Hematopoietic multipotent progenitor cell (in vitro differentiated cells): ENCODE measurements at regions not wholly inside any gene's neighbourhood (a gene's known extent, or its start where the extent isn't known, plus 50 kb on each side); places are given as distances from the start of the nearest gene placed in this dataset.
"Not testable (repeated sequence)": the region's sequence is repeated elsewhere in the genome, so short reads cannot be mapped to it uniquely, and the experiment has no call there.

Source experiments
- DNase-seq, 3 donors: peaks; one replicate each; pipeline ENCODE4 v3.0.0-alpha.2; 2011 to 2015; ENCODE audit warnings: low read depth in 2 of 3, low spot score in 2 of 3

DNA sequence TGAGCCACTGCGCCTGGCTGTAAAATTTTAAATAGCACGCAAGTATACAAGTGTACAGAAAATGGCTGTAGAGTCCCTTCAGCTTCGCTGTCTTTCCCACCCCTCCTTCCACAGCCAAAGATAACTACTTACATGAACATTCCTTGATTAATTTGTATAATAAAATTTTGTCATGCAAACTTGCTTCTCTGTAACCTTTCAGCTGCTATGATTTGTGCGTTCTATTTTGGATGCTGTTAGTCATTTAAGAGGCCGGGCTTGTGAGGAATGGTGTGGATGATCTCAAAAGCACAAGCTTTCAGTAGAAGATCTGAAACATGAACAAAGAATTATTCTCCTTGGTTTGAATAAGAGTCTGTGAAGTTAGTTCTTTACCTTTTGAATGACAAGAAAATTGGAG, 115.0 kb upstream of the TLE1 start:
- DNase-seq = no peak

DNA sequence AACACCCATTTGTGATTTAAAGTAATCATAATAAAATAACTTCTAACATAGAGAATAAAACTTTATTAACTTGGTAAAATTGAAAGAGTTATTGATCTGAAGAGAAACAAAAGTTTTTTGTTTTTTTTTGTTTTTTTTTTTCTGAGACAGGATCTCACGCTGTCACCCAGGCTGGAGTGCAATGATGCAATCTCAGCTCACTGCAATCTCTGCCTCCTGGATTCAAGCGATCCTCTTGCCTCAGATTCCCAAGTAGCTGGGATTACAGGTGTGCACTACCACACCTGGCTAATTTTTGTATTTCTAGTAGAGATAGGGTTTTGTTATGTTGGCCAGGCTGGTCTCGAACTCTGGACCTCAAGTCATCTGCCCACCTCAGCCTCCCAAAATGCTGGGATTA, 116.5 kb upstream of the SPATA31D4 start:
- not testable (repeated sequence) for DNase-seq

GRCh38 chr9:81814401-81814793, 113.8 kb upstream of the SPATA31D4 start:
- DNase-seq = no peak

DNA sequence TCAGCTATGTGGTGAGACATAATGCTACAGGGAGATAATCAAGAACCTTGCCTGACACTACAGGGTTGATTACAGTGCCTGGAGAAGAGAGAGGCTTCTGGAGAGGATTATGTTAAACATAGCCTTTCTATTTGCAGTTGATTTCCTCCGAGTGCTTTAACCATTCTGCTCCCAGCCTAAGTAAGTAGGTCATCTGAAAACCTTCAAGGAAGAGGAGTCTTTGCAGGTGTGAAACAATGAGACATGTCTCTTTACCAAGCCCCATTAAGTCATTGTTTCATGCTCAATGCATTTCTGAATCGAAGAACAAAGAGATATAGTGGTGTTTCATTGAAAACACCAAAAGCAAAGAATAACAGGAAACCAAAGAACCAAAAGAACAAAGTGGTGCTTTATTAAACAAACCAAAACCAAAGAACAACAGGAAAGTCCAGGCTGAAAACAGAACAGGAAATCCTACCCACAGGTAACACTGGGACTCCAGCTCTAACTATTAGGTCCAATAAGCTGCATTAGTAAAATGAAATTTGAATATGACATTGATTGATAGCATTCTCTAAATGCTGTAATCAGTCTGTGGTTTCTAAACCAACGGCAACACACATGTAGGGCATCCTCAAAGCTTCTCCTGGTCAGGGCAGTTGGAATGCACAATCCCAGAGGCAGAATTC, 113.3 kb upstream of the SPATA31D4 start:
- DNase-seq = no peak

DNA sequence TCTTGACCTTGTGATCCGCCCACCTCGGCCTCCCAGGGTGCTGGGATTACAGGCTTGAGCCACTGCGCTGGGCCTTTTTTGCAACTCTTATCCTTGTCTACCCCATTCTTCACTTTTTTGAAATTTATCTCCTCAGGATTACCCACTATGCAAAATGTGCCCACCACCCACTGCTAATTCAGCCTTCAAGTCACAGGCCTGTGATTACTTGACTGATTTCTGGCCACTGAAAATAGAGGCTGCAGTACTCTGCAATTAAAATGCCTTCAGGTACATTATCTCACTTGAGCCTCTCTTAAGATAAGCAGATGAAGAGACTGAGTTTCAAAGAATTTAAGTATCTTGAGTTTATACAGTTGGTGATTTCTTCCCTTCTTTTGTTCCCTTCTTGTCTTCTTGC, 112.4 kb upstream of the SPATA31D4 start:
- DNase-seq = no peak

DNA sequence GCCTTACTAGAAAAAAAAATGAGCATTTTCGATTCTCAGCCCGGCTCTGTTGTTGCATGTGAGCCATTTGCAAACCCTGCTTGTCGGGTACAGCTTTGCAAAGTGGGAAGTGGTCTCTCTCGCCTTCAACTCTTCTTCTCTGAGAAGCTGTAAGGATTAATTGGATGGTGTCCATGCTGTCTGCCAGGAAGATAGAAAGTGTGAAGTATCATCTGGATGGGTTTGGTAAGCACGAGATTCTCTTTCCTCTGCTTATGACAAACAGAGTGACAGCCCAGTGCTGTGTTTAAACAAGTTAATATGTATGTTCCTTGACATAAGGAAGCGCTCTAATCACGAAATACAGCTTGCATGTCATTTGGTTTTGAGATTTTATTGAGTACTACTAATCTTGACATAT, 109.1 kb upstream of the SPATA31D4 start:
- no peak for DNase-seq

- no peak for DNase-seq
Observed at GRCh38 chr9:81819859-81820546, 108.2 kb upstream of the SPATA31D4 start.

DNA sequence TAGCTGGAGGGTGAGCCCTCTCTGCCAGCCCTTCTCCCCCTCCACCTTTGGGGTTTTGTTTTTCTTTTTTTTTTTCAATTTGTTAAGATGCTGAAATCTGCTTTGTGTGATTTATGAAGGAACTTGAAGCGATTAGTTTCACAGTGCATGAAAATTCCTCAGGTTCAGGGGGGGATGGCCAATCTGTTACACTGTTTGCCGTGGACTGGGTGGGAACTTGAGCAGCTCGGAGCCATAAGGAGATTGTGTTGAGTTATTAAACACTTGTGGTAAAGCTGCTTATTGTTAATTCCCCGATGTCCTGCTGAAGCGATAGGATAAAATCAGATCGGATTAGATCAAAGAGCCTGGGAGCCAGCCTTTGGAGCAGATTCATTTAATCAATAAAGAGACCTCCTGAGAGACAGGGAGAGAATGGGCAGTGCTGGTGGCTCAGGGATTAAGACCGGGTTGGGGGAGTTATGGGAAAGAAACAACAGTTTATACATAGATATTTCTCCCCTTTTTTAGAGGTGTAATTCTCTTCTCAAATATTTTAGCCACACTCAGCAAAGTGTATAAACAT, 105.8 kb upstream of the SPATA31D4 start:
- no peak for DNase-seq

DNA sequence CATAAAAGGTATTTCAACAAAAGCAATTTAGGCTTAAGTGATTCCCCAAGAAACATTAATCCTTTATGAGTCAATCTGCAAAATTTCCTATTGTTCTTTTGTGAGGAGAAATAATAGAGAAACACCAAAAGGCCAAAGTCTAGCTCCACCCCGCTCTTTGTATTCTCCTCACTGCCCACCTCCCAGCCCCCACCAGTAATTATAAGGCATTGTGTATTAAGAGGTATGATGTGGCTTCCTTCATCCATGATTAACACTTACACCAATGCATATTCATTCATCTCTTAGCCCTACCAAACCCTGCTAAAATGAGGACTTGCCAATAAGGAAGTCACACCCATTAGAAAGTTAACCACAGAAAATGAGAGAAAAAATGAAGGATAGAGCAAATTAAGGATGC, 105.3 kb upstream of the SPATA31D4 start:
- DNase-seq = no peak

DNA sequence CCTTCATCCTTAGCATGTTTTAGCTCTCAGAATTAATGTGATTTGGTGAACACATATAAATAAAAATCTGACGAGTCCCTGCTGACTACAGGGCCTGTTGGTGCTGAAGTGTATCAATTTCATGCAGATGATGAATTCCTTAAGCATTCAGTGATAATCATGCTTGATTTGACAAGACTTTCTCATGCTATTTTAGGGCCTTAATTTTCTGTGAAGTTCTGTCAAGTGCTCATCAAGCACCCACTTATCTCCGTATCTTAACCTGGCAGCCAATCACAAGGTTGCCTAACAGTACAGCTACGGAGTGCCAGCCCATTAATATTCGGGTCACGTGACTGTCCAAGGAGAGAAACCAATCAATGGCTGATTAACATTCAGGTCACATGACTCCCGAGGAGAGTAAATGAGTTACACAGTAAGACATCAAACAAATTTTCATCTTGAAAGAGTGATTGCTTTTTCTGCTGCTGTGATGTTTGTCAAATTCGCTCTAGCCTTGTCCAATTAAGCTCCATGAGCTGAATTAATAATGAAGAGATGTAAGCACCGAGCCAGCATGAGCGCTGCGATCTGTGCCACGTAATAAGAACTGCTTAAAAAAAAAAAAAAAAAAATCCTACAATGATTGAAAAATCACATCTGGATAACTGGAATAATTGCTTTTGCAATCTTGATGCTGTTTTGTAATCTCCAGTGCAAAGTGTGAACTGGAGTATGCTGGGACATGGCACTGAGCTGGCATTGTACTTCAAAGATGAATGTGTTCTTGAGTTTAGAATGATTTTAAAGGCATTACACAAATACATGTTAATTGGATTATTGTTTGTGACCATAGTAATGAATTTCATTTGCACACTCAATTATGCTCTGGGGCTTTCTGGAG, 104.3 kb upstream of the SPATA31D4 start:
- no peak for DNase-seq

- no peak for DNase-seq
Observed at GRCh38 chr9:81824802-81825730, 103.2 kb upstream of the SPATA31D4 start.

DNA sequence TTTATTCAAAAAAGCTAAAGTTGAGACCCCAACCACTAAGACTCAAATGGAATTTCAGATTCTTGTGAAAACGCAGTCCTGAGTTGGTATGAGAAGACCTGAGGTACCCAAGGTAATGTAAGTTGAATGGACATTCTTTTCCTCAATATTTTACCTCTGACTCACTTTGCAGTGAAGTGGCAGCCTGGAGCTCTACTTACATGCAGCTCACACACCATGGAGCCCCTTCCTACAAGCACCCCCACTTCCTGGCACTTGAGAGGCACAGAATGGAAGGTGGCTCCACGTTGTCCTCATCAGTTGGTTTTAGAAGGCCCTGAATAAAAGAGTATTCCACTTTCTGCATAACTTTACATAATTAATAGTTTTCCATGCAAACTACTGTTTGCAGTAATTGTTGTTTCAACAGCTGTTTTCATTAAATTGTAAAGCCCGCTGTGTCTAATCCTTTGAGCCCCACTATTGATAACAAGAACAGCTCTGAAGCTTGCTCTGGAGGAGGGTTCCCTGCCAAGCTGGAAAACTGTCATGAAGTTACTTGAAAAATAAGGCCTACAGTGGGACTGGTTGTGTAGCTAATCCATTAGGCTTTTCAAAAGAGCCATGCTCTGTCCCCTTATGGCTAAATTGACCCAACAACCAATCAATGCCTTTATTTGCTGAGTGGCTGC, 102.2 kb upstream of the SPATA31D4 start:
- DNase-seq = no peak

- no peak for DNase-seq
Observed at GRCh38 chr9:81826517-81826906, 101.7 kb upstream of the SPATA31D4 start.

- no peak for DNase-seq
Observed at GRCh38 chr9:81827616-81828296, 100.5 kb upstream of the SPATA31D4 start.

GRCh38 chr9:81829195-81829882, 98.9 kb upstream of the SPATA31D4 start:
- no peak for DNase-seq

DNA sequence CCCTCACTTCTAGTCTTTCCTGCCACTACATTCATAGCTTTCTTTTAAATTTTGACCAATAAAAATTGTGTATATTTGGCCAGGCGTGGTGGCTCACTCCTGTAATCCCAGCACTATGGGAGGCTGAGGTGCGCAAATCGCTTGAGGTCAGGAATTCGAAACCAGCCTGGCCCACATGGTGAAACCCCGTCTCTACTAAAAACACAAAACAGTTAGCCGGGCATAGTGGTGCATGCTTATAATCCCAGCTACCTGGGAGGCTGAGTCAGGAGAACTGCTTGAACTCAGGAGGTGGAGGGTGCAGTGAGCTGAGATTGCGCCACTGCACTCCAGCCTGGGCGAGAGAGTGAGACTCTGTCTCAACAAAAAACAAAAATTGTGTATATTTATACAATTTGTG, 97.8 kb upstream of the SPATA31D4 start:
- DNase-seq = not testable (repeated sequence)

GRCh38 chr9:81832571-81833285, 95.5 kb upstream of the SPATA31D4 start:
- no peak for DNase-seq
